H9 (cell line): ENCODE measurements at regions not wholly inside any gene's neighbourhood (a gene's known extent, or its start where the extent isn't known, plus 50 kb on each side); places are given as distances from the start of the nearest gene placed in this dataset.

Source experiments
- DNase-seq: peaks from one replicate; pipeline ENCODE4 v3.0.0-alpha.2; 2017
- H2AFZ ChIP-seq: one replicate; pipeline ENCODE4 v1.6.1; 2013; ENCODE audit warnings: mild to moderate bottlenecking, low read length, control low read depth, moderate library complexity
- H2AK5ac ChIP-seq: 2 replicates; pipeline ENCODE4 v1.6.1; 2013; ENCODE audit warnings: low read length, control low read depth, mixed read lengths; ENCODE audit not compliant: insufficient read length
- H2BK120ac ChIP-seq: one replicate; pipeline ENCODE4 v1.6.1; 2013; ENCODE audit warnings: low read depth, mild to moderate bottlenecking, low read length, control low read depth, inconsistent platforms; ENCODE audit not compliant: poor library complexity, severe bottlenecking
- H2BK12ac ChIP-seq: 2 replicates; pipeline ENCODE4 v1.6.1; 2013; ENCODE audit warnings: low read length, control low read depth, mixed read lengths, low read depth; ENCODE audit not compliant: insufficient read length
- H2BK15ac ChIP-seq: 2 replicates; pipeline ENCODE4 v1.6.1; 2013; ENCODE audit warnings: low read depth, low read length, control low read depth
- H2BK20ac ChIP-seq: one replicate; pipeline ENCODE4 v1.6.1; 2013; ENCODE audit warnings: low read depth, mild to moderate bottlenecking, low read length, control low read depth, inconsistent platforms; ENCODE audit not compliant: poor library complexity, severe bottlenecking
- H2BK5ac ChIP-seq: 2 replicates; pipeline ENCODE4 v1.6.1; 2013; ENCODE audit warnings: low read length, control low read depth, mixed read lengths; ENCODE audit not compliant: insufficient read length
- H3K14ac ChIP-seq: 2 replicates; pipeline ENCODE4 v1.6.1; 2013; ENCODE audit warnings: low read length, control low read depth; ENCODE audit not compliant: insufficient read depth
- H3K18ac ChIP-seq: 2 replicates; pipeline ENCODE4 v1.6.1; 2013; ENCODE audit warnings: low read depth, mild to moderate bottlenecking, mixed read lengths, low read length, control low read depth; ENCODE audit not compliant: insufficient read length
- H3K23ac ChIP-seq: 2 replicates; pipeline ENCODE4 v1.6.1; 2013; ENCODE audit warnings: low read length, control low read depth, mixed read lengths, low read depth; ENCODE audit not compliant: insufficient read length
- H3K23me2 ChIP-seq: 2 replicates; pipeline ENCODE4 v1.6.1; 2013; ENCODE audit warnings: low read depth, mild to moderate bottlenecking, mixed read lengths, low read length, control low read depth; ENCODE audit not compliant: insufficient read length, poor library complexity, severe bottlenecking
- H3K27ac ChIP-seq: 2 replicates; pipeline ENCODE4 v1.5.1; 2013; ENCODE audit warnings: low read length, control low read depth, mixed read lengths, low read depth; ENCODE audit not compliant: insufficient read length
- H3K27me3 ChIP-seq: 2 replicates; pipeline ENCODE4 v1.6.1; 2013; ENCODE audit warnings: low read length, control low read depth, inconsistent platforms; ENCODE audit not compliant: insufficient read depth
- H3K4ac ChIP-seq: 2 replicates; pipeline ENCODE4 v1.6.1; 2013; ENCODE audit warnings: low read depth, mild to moderate bottlenecking, control low read depth, inconsistent platforms, low read length, moderate library complexity
- H3K4me1 ChIP-seq: 2 replicates; pipeline ENCODE4 v1.6.1; 2013; ENCODE audit warnings: low read length, control low read depth, inconsistent platforms; ENCODE audit not compliant: insufficient read depth
- H3K4me2 ChIP-seq: 2 replicates; pipeline ENCODE4 v1.6.1; 2013; ENCODE audit warnings: low read length, control low read depth, mixed read lengths; ENCODE audit not compliant: insufficient read length, insufficient read depth
- H3K56ac ChIP-seq: 2 replicates; pipeline ENCODE4 v1.6.1; 2013; ENCODE audit warnings: low read depth, mild to moderate bottlenecking, mixed read lengths, low read length, control low read depth; ENCODE audit not compliant: insufficient read length
- H3K79me1 ChIP-seq: 2 replicates; pipeline ENCODE4 v1.6.1; 2013; ENCODE audit warnings: low read depth, mild to moderate bottlenecking, moderate library complexity, low read length, control low read depth, inconsistent platforms; ENCODE audit not compliant: insufficient read depth, poor library complexity, severe bottlenecking
- H3K79me2 ChIP-seq: 2 replicates; pipeline ENCODE4 v1.6.1; 2013; ENCODE audit warnings: low read length, control low read depth, inconsistent platforms; ENCODE audit not compliant: insufficient read depth
- H3K9ac ChIP-seq: 2 replicates; pipeline ENCODE4 v1.6.1; 2013; ENCODE audit warnings: low read length, control low read depth, mixed read lengths; ENCODE audit not compliant: insufficient read length; ENCODE audit errors: extremely low read depth
- H3K9me3 ChIP-seq: one replicate; pipeline ENCODE4 v1.6.1; 2013; ENCODE audit warnings: low read depth, low read length, inconsistent platforms; ENCODE audit not compliant: control insufficient read depth
- H3T11ph ChIP-seq: one replicate; pipeline ENCODE4 v1.6.1; 2013; ENCODE audit warnings: mild to moderate bottlenecking, low read length, control low read depth, inconsistent platforms
- H4K20me1 ChIP-seq: one replicate; pipeline ENCODE4 v1.6.1; 2013; ENCODE audit not compliant: control insufficient read depth, insufficient read length, insufficient read depth
- H4K5ac ChIP-seq: 2 replicates; pipeline ENCODE4 v1.6.1; 2013; ENCODE audit warnings: low read depth, mild to moderate bottlenecking, mixed read lengths, low read length, control low read depth; ENCODE audit not compliant: insufficient read length
- H4K8ac ChIP-seq: replicated peaks from 2 replicates; pipeline ENCODE4 v1.6.1; 2013; ENCODE audit warnings: low read length, control low read depth, mixed read lengths, low read depth; ENCODE audit not compliant: insufficient read length
- H4K91ac ChIP-seq: 2 replicates; pipeline ENCODE4 v1.6.1; 2013; ENCODE audit warnings: low read depth, mild to moderate bottlenecking, moderate library complexity, mixed read lengths, low read length, control low read depth; ENCODE audit not compliant: insufficient read length
- H3K27ac Mint-ChIP-seq, 3 experiments: 2 replicates in 2 of 3; 3 replicates in 1 of 3; pipeline ENCODE4 v1.8.0; 2020 to 2021; ENCODE audit warnings: mixed read lengths in 3 of 3, mild to moderate bottlenecking in 1 of 3, moderate library complexity in 1 of 3
- H3K27me3 Mint-ChIP-seq: 2 replicates; pipeline ENCODE4 v1.8.0; 2021; ENCODE audit warnings: low read depth, mild to moderate bottlenecking, moderate library complexity, mixed read lengths
- H3K36me3 Mint-ChIP-seq, 3 experiments: 2 replicates in 2 of 3; 3 replicates in 1 of 3; pipeline ENCODE4 v1.8.0; 2020 to 2021; ENCODE audit warnings: low read depth in 3 of 3, mixed read lengths in 3 of 3; ENCODE audit not compliant: insufficient read depth in 1 of 3
- H3K4me1 Mint-ChIP-seq, 2 experiments: 2 replicates each; pipeline ENCODE4 v1.8.0; 2020; ENCODE audit warnings: mixed read lengths in 2 of 2
- H3K4me3 Mint-ChIP-seq, 2 experiments: 2 replicates in 1 of 2; 3 replicates in 1 of 2; pipeline ENCODE4 v1.8.0; 2020 to 2021; ENCODE audit warnings: mild to moderate bottlenecking in 2 of 2, mixed read lengths in 2 of 2, moderate library complexity in 1 of 2
- H3K9me3 Mint-ChIP-seq, 2 experiments: 2 replicates in 1 of 2; 3 replicates in 1 of 2; pipeline ENCODE4 v1.8.0; 2020; ENCODE audit warnings: mild to moderate bottlenecking in 2 of 2, mixed read lengths in 2 of 2, moderate library complexity in 1 of 2
- WGBS: extraction: QIAGEN DNeasy Blood & Tissue Kit; methylation state at CpG from one replicate; pipeline ENCODE4 v1.1.7; 2013; ENCODE audit warnings: missing lambda C conversion rate, low lambda C conversion rate, mixed read lengths; ENCODE audit not compliant: insufficient read length; ENCODE audit errors: extremely low coverage; 5-methylcytosine and 5-hydroxymethylcytosine counted together
- TF ChIP-seq, protein P1 (sequence below): fragments of 200-600 bp; sonication (generic); conservative IDR thresholded peaks from 3 replicates; pipeline ENCODE4 v1.8.0; 2021; ENCODE audit warnings: antibody characterized with exemption, mild to moderate bottlenecking

DNA sequence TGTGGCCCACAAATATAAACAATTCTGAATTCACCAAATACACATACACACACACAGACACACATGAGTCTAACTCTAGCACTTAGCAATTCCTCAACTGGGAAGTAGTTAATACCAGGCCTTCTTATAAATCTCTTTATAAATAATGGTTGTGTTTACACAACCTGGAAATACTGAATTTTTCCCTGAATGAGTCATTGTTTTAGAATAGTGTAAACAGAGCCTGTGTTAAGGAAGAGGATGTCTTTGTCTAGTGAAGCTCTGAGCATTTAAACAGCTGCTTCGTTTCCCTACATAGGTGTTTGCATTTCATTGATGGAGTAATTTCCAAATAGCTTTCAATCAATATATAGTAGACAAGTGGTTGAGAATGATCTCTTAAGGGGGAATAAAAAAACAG, 218.8 kb downstream of the BTG1 start:
- Histone ChIP-seq H4K91ac (no peak overlapping the region), H4K5ac (no peak overlapping the region), H4K8ac (no peak overlapping the region), H3K23ac (no peak overlapping the region), H2BK20ac (no peak overlapping the region), H2BK120ac (no peak overlapping the region), H3K27ac (no peak overlapping the region), H3K9ac (no peak overlapping the region), H3K79me1 (no peaks in the 10 kb centered on the region), H2AK5ac (no peak overlapping the region), H4K20me1 (no peaks in the 10 kb centered on the region), H3K27me3 (no peaks in the 10 kb centered on the region), H3K18ac (no peak overlapping the region), H3K4me2 (no peak overlapping the region), H3K56ac (no peak overlapping the region), H3K9me3 (no peaks in the 10 kb centered on the region), H3K4ac (no peak overlapping the region), H3K4me1 (no peaks in the 10 kb centered on the region), H3T11ph (no peak overlapping the region), H2AFZ (no peak overlapping the region), H2BK5ac (no peak overlapping the region), H3K14ac (no peak overlapping the region), H3K79me2 (no peaks in the 10 kb centered on the region), H3K23me2 (no peaks in the 10 kb centered on the region), H2BK15ac (no peak overlapping the region), H2BK12ac (no peak overlapping the region)
- TF ChIP-seq, protein P1, sequence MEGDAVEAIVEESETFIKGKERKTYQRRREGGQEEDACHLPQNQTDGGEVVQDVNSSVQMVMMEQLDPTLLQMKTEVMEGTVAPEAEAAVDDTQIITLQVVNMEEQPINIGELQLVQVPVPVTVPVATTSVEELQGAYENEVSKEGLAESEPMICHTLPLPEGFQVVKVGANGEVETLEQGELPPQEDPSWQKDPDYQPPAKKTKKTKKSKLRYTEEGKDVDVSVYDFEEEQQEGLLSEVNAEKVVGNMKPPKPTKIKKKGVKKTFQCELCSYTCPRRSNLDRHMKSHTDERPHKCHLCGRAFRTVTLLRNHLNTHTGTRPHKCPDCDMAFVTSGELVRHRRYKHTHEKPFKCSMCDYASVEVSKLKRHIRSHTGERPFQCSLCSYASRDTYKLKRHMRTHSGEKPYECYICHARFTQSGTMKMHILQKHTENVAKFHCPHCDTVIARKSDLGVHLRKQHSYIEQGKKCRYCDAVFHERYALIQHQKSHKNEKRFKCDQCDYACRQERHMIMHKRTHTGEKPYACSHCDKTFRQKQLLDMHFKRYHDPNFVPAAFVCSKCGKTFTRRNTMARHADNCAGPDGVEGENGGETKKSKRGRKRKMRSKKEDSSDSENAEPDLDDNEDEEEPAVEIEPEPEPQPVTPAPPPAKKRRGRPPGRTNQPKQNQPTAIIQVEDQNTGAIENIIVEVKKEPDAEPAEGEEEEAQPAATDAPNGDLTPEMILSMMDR = no peak
- Mint-ChIP-seq H3K9me3 (no peaks in the 10 kb centered on the region; a peak in 1 of 5 replicates), H3K36me3 (no peaks in the 10 kb centered on the region), H3K27me3 (no peaks in the 10 kb centered on the region), H3K4me3 (no peak overlapping the region), H3K27ac (no peak overlapping the region), H3K4me1 (peaks cover 4 to 5% of the 10 kb centered on the region in 2 experiments)
- no peak for DNase-seq
- no CpG with 5 or more reads among the region's 1 CpG for WGBS
